Breast epithelium (tissue), 3 donors: ENCODE measurements at regions not wholly inside any gene's neighbourhood (a gene's known extent, or its start where the extent isn't known, plus 50 kb on each side); places are given as distances from the start of the nearest gene placed in this dataset.

Experiments used
- POLR2A ChIP-seq: fragments of 450-650 bp; IDR thresholded peaks from one replicate; pipeline ENCODE4 v1.6.1; 2016; ENCODE audit warnings: antibody characterized with exemption, mild to moderate bottlenecking, moderate library complexity
- POLR2AphosphoS5 ChIP-seq, 3 donors: sonication (generic); formaldehyde crosslinking; IDR thresholded peaks; one replicate each; pipeline ENCODE4 v1.6.1; 2017; ENCODE audit warnings: antibody characterized with exemption in 3 of 3
- TF ChIP-seq, protein P1 (sequence below), 3 donors: fragments of 450-650 bp; IDR thresholded peaks; one replicate each; pipeline ENCODE4 v1.5.1; 2016 to 2017; ENCODE audit warnings: antibody characterized with exemption in 3 of 3, mild to moderate bottlenecking in 3 of 3, moderate library complexity in 3 of 3

DNA sequence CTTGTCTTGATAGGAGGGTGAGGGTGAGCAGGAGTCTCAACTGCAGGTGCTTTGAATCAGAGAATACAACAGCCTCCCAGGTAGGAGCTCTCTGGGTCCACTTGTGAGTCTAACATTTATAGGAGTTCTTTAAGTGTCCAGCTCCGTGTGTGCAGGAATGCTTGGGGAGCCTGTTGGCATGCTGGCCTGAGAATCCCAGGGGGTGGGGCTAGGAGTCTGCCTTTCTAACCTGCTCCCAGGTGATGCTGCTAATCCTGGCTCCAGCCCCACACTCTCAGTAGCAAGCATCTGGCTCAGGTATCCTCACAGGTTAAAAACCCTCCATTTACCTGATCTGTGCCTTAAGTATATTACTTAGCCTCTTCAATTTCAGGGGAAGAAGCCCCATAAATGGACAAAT is 368.9 kb downstream of the RBM26 start:
- TF ChIP-seq, protein P1, sequence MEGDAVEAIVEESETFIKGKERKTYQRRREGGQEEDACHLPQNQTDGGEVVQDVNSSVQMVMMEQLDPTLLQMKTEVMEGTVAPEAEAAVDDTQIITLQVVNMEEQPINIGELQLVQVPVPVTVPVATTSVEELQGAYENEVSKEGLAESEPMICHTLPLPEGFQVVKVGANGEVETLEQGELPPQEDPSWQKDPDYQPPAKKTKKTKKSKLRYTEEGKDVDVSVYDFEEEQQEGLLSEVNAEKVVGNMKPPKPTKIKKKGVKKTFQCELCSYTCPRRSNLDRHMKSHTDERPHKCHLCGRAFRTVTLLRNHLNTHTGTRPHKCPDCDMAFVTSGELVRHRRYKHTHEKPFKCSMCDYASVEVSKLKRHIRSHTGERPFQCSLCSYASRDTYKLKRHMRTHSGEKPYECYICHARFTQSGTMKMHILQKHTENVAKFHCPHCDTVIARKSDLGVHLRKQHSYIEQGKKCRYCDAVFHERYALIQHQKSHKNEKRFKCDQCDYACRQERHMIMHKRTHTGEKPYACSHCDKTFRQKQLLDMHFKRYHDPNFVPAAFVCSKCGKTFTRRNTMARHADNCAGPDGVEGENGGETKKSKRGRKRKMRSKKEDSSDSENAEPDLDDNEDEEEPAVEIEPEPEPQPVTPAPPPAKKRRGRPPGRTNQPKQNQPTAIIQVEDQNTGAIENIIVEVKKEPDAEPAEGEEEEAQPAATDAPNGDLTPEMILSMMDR (IDR thresholded peaks at IDR 0.05) = no peak
- no peak for TF ChIP-seq POLR2AphosphoS5 (IDR thresholded peaks at IDR 0.05)
- no peak for TF ChIP-seq POLR2A
